ENCODE measurements at regions not wholly inside any gene's neighbourhood (a gene's known extent, or its start where the extent isn't known, plus 50 kb on each side); places are given as distances from the start of the nearest gene placed in this dataset.

DNA sequence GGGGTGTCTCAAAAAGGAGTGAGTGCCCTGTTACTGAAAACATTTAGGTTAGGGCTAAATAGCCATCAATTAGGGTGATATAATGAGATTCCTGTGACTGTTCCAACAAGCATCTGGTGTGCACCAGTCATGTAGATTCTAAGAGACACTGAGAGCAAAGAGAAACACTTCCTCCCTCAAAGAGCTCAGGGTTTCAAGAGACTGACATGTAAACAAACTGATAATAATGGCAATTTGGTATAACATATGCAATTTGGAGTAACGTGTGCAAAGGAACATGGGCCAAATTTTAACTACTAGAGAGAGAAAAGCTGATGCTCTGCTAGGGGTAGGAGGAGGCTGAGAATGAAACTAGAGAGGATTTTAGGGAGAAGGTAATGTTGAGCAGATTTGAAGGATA, 237.1 kb downstream of the BMP4 start:
- CTCF ChIA-PET (ENCODE audit: low intra/inter-chr PET ratio), result no interaction called here

GRCh38 chr14:53716578-53716977, 240.0 kb downstream of the BMP4 start:
- no peaks in the 10 kb centered on the region for H3K9me1 ChIP-seq (ENCODE audit: control insufficient read depth, insufficient read depth, low read length)
- no peak overlapping the region for H3K27ac ChIP-seq (ENCODE audit: extremely low read depth, low read depth, low read length)
- no peak overlapping the region for H2AFZ ChIP-seq (ENCODE audit: low read depth, low read length)
- DNase-seq (ENCODE audit: extremely low read depth in 1 of 4, low spot score in 3 of 4) (no peak), ATAC-seq (no peak), FAIRE-seq (no peak)
- H4K20me1 ChIP-seq (replicated peaks; ENCODE audit: control insufficient read depth, insufficient read depth, low read length), result no peaks in the 10 kb centered on the region
- 0% methylated on average over 6 of the region's 6 CpGs for WGBS (ENCODE audit: insufficient coverage, low coverage, missing lambda C conversion rate)
- intact Hi-C loops (cut with micrococcal nuclease), result no loop called here
- no peaks in the 10 kb centered on the region for H3K27me3 ChIP-seq (ENCODE audit: control insufficient read depth in 2 of 2, insufficient read depth in 2 of 2, low read length in 2 of 2)
- BruUV-seq (replicated peaks), result no TSS peak
- ChIA-PET POLR2A (interaction anchor here (1.2 kb wide), 1 partner anchor 15 kb away, joined by 3 read pairs; no protein-coding TSS in a partner anchor), CTCF (ENCODE audit: low intra/inter-chr PET ratio) (no interaction called here)
- H3K4me3 ChIP-seq, result no peak overlapping the region
- H3K9ac ChIP-seq (ENCODE audit: insufficient read depth in 1 of 2, low read depth in 2 of 2, low read length in 2 of 2), result no peak overlapping the region
- in situ Hi-C loops (cut with MboI), result no loop called here
- no peaks in the 10 kb centered on the region for H3K79me2 ChIP-seq (ENCODE audit: control insufficient read depth, insufficient read depth, low read length)
- no peak overlapping the region for H3K4me2 ChIP-seq (ENCODE audit: insufficient read depth, low read length)
- no peaks in the 10 kb centered on the region for H3K36me3 ChIP-seq (ENCODE audit: control insufficient read depth, insufficient read depth, low read length)
- no peaks in the 10 kb centered on the region for H3K4me1 ChIP-seq (replicated peaks in 1 of 2; ENCODE audit: control insufficient read depth in 2 of 2, insufficient read depth in 2 of 2, low read length in 2 of 2)
- no peaks in the 10 kb centered on the region for H3K9me3 ChIP-seq (replicated peaks; ENCODE audit: control insufficient read depth, insufficient read depth, low read depth, low read length)
- no peak for TF ChIP-seq L3MBTL2 (IDR thresholded peaks at IDR 0.05)
- TF ChIP-seq CBFB (CRISPR knock-in tag; IDR thresholded peaks at IDR 0.05), result no peak
- TF ChIP-seq GTF2F1 (IDR thresholded peaks at IDR 0.05; ENCODE audit: low read depth, low read length), result no peak
- no peak for TF ChIP-seq CREBBP (IDR thresholded peaks at IDR 0.05; ENCODE audit: low read depth, low read length)
- no peak for TF ChIP-seq HNRNPUL1 (IDR thresholded peaks at IDR 0.05; ENCODE audit: low read length)
- TF ChIP-seq TOE1 (IDR thresholded peaks at IDR 0.05; ENCODE audit: borderline replicate concordance), result no peak
- TF ChIP-seq TOE1 (CRISPR knock-in tag; IDR thresholded peaks at IDR 0.05; ENCODE audit: borderline replicate concordance, low read depth), result no peak
- TF ChIP-seq GABPB2 (CRISPR knock-in tag; conservative IDR thresholded peaks at IDR 0.05), result no peak
- no peak for TF ChIP-seq YBX1 (IDR thresholded peaks at IDR 0.05)
- TF ChIP-seq TCFL5 (CRISPR knock-in tag; conservative IDR thresholded peaks at IDR 0.05), result no peak

More for the DNA sequence above, 237.1 kb downstream of the BMP4 start:
- TF ChIP-seq, protein P1, sequence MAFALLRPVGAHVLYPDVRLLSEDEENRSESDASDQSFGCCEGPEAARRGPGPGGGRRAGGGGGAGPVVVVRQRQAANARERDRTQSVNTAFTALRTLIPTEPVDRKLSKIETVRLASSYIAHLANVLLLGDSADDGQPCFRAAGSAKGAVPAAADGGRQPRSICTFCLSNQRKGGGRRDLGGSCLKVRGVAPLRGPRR (CRISPR knock-in tag; IDR thresholded peaks at IDR 0.05), result no peak
- TF ChIP-seq SAFB2 (IDR thresholded peaks at IDR 0.05; ENCODE audit: borderline replicate concordance, low read depth, low read length, severe bottlenecking), result no peak
- no peak for TF ChIP-seq SREBF2 (CRISPR knock-in tag; IDR thresholded peaks at IDR 0.05)
- TF ChIP-seq DACH1 (IDR thresholded peaks at IDR 0.05; ENCODE audit: partially characterized antibody), result no peak
- TF ChIP-seq CC2D1A (IDR thresholded peaks at IDR 0.05), result no peak
- 0% methylated on average over 1 of the region's 1 CpG for WGBS (ENCODE audit: insufficient coverage, low coverage, missing lambda C conversion rate)
- no peaks in the 10 kb centered on the region for H3K27me3 ChIP-seq (ENCODE audit: control insufficient read depth in 2 of 2, insufficient read depth in 2 of 2, low read length in 2 of 2)
- H3K9ac ChIP-seq (ENCODE audit: insufficient read depth in 1 of 2, low read depth in 2 of 2, low read length in 2 of 2), result no peak overlapping the region
- H3K4me2 ChIP-seq (ENCODE audit: insufficient read depth, low read length), result no peak overlapping the region
- no peak overlapping the region for H2AFZ ChIP-seq (ENCODE audit: low read depth, low read length)
- H3K4me3 ChIP-seq, result no peak overlapping the region
- no peak for DNase-seq (ENCODE audit: extremely low read depth in 1 of 4, low spot score in 3 of 4)
- H3K4me1 ChIP-seq (replicated peaks in 1 of 2; ENCODE audit: control insufficient read depth in 2 of 2, insufficient read depth in 2 of 2, low read length in 2 of 2), result no peaks in the 10 kb centered on the region
- no peak overlapping the region for H3K27ac ChIP-seq (ENCODE audit: extremely low read depth, low read depth, low read length)
- no peaks in the 10 kb centered on the region for H3K79me2 ChIP-seq (ENCODE audit: control insufficient read depth, insufficient read depth, low read length)
- no peaks in the 10 kb centered on the region for H3K9me1 ChIP-seq (ENCODE audit: control insufficient read depth, insufficient read depth, low read length)
- POLR2A ChIA-PET, result no interaction called here
- H4K20me1 ChIP-seq (replicated peaks; ENCODE audit: control insufficient read depth, insufficient read depth, low read length), result no peaks in the 10 kb centered on the region
- no peak for ATAC-seq
- intact Hi-C loops (cut with micrococcal nuclease), result no loop called here
- in situ Hi-C loops (cut with MboI), result no loop called here
- no peaks in the 10 kb centered on the region for H3K9me3 ChIP-seq (replicated peaks; ENCODE audit: control insufficient read depth, insufficient read depth, low read depth, low read length)
- no TSS peak for BruUV-seq (replicated peaks)
- no peak for FAIRE-seq
- H3K36me3 ChIP-seq (ENCODE audit: control insufficient read depth, insufficient read depth, low read length), result no peaks in the 10 kb centered on the region
